Duodenal mucosa (tissue), 2 donors: ENCODE measurements at regions not wholly inside any gene's neighbourhood (a gene's known extent, or its start where the extent isn't known, plus 50 kb on each side); places are given as distances from the start of the nearest gene placed in this dataset.

Source experiments
- H3K27ac ChIP-seq: one replicate; pipeline ENCODE4 v1.7.0; 2013; ENCODE audit warnings: low read depth, low read length
- H3K27me3 ChIP-seq, 2 donors: one replicate each; pipeline ENCODE4 v1.7.0; 2013; ENCODE audit warnings: low read length in 2 of 2, control low read depth in 1 of 2; ENCODE audit not compliant: insufficient read depth in 2 of 2, control insufficient read depth in 1 of 2
- H3K36me3 ChIP-seq, 2 donors: one replicate each; pipeline ENCODE4 v1.7.0; 2013; ENCODE audit warnings: low read length in 2 of 2, control low read depth in 1 of 2; ENCODE audit not compliant: insufficient read depth in 2 of 2, control insufficient read depth in 1 of 2
- H3K4me1 ChIP-seq, 2 donors: one replicate each; pipeline ENCODE4 v1.7.0; 2013; ENCODE audit warnings: low read length in 2 of 2, control low read depth in 1 of 2; ENCODE audit not compliant: insufficient read depth in 2 of 2, control insufficient read depth in 1 of 2
- H3K4me3 ChIP-seq, 2 donors: one replicate each; pipeline ENCODE4 v1.7.0; 2013; ENCODE audit warnings: low read length in 2 of 2, low read depth in 1 of 2
- H3K9ac ChIP-seq, 2 donors: one replicate each; pipeline ENCODE4 v1.7.0; 2013; ENCODE audit warnings: low read length in 2 of 2, low read depth in 1 of 2
- H3K9me3 ChIP-seq, 2 donors: one replicate each; pipeline ENCODE4 v1.7.0; 2013; ENCODE audit warnings: low read length in 2 of 2, control low read depth in 1 of 2; ENCODE audit not compliant: control insufficient read depth in 1 of 2

GRCh38 chr16:55204069-55204468 is 119.9 kb upstream of the IRX6 start:
- no peak overlapping the region for H3K9ac ChIP-seq
- no peaks in the 10 kb centered on the region for H3K36me3 ChIP-seq
- H3K27ac ChIP-seq = no peak overlapping the region
- no peaks in the 10 kb centered on the region for H3K9me3 ChIP-seq
- no peaks in the 10 kb centered on the region for H3K4me1 ChIP-seq
- no peaks in the 10 kb centered on the region for H3K27me3 ChIP-seq
- H3K4me3 ChIP-seq = no peak overlapping the region

DNA sequence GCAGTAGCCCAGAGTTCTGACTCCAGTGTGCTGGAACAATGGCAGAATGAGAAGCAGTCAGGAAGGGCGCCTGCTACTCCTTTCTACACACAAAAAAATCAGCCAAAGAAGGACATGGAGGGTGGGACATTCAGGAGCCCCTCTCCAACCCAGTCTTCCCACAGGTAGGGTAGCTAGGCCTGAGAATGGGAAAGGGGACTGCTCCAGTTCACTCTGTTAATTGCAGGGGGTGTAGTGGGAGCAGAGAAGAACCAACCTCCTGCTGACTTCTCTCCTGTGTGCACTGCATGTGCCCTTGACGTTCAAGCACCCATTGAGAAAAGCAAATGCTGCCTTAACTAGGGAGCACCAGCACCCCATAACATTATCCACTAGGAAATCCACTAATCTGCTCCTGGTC is 119.1 kb upstream of the IRX6 start:
- H3K27ac ChIP-seq = no peak overlapping the region
- no peaks in the 10 kb centered on the region for H3K4me1 ChIP-seq
- no peak overlapping the region for H3K4me3 ChIP-seq
- no peaks in the 10 kb centered on the region for H3K9me3 ChIP-seq
- H3K9ac ChIP-seq = no peak overlapping the region
- H3K36me3 ChIP-seq = no peaks in the 10 kb centered on the region
- no peaks in the 10 kb centered on the region for H3K27me3 ChIP-seq

DNA sequence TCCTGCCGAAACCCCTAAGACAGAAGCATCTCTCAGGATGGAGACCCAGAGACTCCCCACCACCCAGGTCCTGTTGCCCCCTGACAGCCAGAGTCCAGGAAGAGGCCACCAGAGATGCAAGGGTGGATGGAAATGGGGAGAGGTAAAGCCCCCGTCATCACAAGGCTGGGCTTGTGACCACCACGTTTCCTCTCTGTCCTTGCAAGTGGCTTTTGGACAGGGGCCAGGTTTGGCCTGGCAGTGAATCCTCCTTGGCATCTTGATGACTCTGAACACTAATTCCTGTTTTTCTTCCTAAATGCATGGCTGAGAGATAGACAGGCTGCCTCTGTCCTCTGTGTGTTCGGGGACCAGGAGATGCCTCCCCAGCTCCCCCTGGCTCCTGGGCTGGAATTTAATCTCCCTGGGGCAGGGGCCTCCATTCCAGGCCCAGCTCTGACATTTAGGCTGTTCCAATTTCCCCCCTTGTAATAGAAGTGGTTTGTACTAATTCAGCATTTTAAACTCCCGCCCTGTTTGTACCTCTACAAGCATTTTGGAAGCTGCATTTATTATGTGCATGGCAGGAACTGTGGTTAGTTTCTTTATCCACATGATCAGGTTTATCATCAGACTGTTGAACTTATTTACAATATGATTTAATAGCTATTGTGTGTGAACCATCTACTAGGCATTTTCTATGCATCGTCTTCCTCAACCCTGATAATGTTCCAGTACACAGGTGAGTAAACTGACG is 116.1 kb upstream of the IRX6 start:
- Histone ChIP-seq H3K27me3 (no peaks in the 10 kb centered on the region), H3K4me3 (no peak overlapping the region), H3K36me3 (no peaks in the 10 kb centered on the region), H3K4me1 (no peaks in the 10 kb centered on the region), H3K9me3 (no peaks in the 10 kb centered on the region), H3K9ac (no peak overlapping the region), H3K27ac (no peak overlapping the region)

DNA sequence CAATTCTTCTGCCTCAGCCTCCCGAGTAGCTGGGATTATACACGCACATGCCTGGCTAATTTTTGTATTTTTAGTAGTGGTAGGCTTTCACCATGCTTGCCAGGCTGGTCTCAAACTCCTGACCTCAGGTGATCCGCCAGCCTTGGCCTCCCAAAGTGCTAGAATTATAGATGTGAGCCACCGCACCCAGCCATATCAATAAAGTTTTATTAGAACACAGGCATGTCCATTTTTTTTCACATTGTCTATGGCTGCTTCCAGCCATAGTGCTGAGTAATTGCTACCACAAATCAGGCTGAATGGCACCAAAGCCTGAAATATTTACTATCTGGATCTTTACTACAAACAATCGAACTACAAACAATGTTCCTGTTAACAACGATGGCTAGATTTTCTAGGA is 114.4 kb upstream of the IRX6 start:
- Histone ChIP-seq H3K9me3 (no peaks in the 10 kb centered on the region), H3K27ac (no peak overlapping the region), H3K27me3 (no peaks in the 10 kb centered on the region), H3K4me1 (no peaks in the 10 kb centered on the region), H3K9ac (no peak overlapping the region), H3K36me3 (no peaks in the 10 kb centered on the region), H3K4me3 (no peak overlapping the region)

GRCh38 chr16:55212791-55213190 is 111.2 kb upstream of the IRX6 start:
- H3K9ac ChIP-seq = no peak overlapping the region
- H3K9me3 ChIP-seq = no peaks in the 10 kb centered on the region

GRCh38 chr16:55214412-55214811 is 109.6 kb upstream of the IRX6 start:
- no peaks in the 10 kb centered on the region for H3K36me3 ChIP-seq
- no peaks in the 10 kb centered on the region for H3K9me3 ChIP-seq
- H3K27me3 ChIP-seq = no peaks in the 10 kb centered on the region
- H3K9ac ChIP-seq = no peak overlapping the region
- H3K4me3 ChIP-seq = no peak overlapping the region
- H3K4me1 ChIP-seq = no peaks in the 10 kb centered on the region
- no peak overlapping the region for H3K27ac ChIP-seq

More at GRCh38 chr16:55212791-55213190, 111.2 kb upstream of the IRX6 start:
- H3K36me3 ChIP-seq = no peaks in the 10 kb centered on the region
- no peak overlapping the region for H3K4me3 ChIP-seq
- no peak overlapping the region for H3K27ac ChIP-seq
- H3K27me3 ChIP-seq = no peaks in the 10 kb centered on the region
- no peaks in the 10 kb centered on the region for H3K4me1 ChIP-seq

- no peaks in the 10 kb centered on the region for H3K27me3 ChIP-seq
- H3K4me1 ChIP-seq = no peaks in the 10 kb centered on the region
- H3K36me3 ChIP-seq = no peaks in the 10 kb centered on the region
- H3K27ac ChIP-seq = no peak overlapping the region
- H3K9ac ChIP-seq = no peak overlapping the region
- no peak overlapping the region for H3K4me3 ChIP-seq
- no peaks in the 10 kb centered on the region for H3K9me3 ChIP-seq
Observed at GRCh38 chr16:55214974-55215494, 109.0 kb upstream of the IRX6 start.

DNA sequence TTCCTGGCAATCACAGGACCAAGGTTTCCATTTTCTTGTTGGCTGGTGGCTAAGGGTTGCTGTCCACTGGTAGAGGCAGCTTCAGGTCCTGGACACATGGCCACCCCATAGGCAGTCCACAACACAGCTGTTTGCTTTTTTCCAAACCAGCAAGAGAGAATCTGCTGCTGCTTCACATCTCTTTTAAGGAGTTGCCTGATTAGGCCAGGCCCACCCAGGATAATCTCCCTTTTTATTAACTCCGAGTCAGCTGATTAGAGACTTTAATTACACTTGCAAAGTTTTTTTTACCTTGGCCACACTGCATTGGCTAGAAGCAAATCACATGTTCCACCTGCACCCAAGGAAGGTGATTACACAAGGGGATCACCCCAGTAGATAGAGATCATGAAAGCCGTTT is 106.6 kb upstream of the IRX6 start:
- H3K9ac ChIP-seq = no peak overlapping the region
- H3K4me1 ChIP-seq = no peaks in the 10 kb centered on the region
- no peaks in the 10 kb centered on the region for H3K36me3 ChIP-seq
- H3K27me3 ChIP-seq = no peaks in the 10 kb centered on the region
- H3K4me3 ChIP-seq = no peak overlapping the region
- no peak overlapping the region for H3K27ac ChIP-seq
- no peaks in the 10 kb centered on the region for H3K9me3 ChIP-seq

DNA sequence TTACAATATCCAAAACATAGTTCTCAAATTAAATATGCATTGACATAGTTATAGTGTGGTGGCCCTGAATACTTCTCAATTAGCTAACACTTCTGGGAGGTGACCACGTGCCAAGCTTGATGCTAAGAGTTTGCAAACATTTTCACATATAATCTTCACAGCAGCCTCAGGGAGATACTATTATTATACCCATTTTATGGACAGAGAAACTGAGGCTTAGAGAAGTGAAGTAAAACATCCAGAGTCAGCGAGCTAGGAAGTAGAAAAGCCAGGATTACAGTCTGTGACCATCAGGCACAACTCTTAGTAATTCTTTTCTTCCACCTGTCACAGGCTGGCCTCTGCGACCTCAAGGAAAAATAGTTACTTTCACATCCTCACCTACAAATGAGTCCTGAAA is 102.2 kb upstream of the IRX6 start:
- H3K36me3 ChIP-seq = no peaks in the 10 kb centered on the region
- no peak overlapping the region for H3K27ac ChIP-seq
- no peak overlapping the region for H3K4me3 ChIP-seq
- H3K9ac ChIP-seq = no peak overlapping the region
- H3K4me1 ChIP-seq = no peaks in the 10 kb centered on the region
- peaks cover 0 to 6% of the 10 kb centered on the region in 2 donors for H3K9me3 ChIP-seq
- H3K27me3 ChIP-seq = no peaks in the 10 kb centered on the region

GRCh38 chr16:55222486-55222885 is 101.5 kb upstream of the IRX6 start:
- no peaks in the 10 kb centered on the region for H3K36me3 ChIP-seq
- H3K27ac ChIP-seq = no peak overlapping the region
- H3K9me3 ChIP-seq = peaks cover 0 to 6% of the 10 kb centered on the region in 2 donors
- H3K9ac ChIP-seq = no peak overlapping the region
- no peak overlapping the region for H3K4me3 ChIP-seq
- no peaks in the 10 kb centered on the region for H3K27me3 ChIP-seq
- H3K4me1 ChIP-seq = no peaks in the 10 kb centered on the region
